Lower leg skin (tissue), 4 donors: ENCODE measurements at regions not wholly inside any gene's neighbourhood (a gene's known extent, or its start where the extent isn't known, plus 50 kb on each side); places are given as distances from the start of the nearest gene placed in this dataset.

Experiments used
- DNase-seq, 2 donors: peaks; one replicate each; pipeline ENCODE4 v3.0.0-alpha.2; 2019; ENCODE audit warnings: low spot score in 2 of 2
- H3K4me3 ChIP-seq: fragments of 200-600 bp; sonication (generic); 2 replicates; pipeline ENCODE4 v1.5.1; 2017; ENCODE audit warnings: mild to moderate bottlenecking, low read depth; ENCODE audit not compliant: poor library complexity, severe bottlenecking
- POLR2A ChIP-seq, 2 donors: fragments of 450-650 bp; IDR thresholded peaks; one replicate each; pipeline ENCODE4 v1.6.1; 2016 to 2017; ENCODE audit warnings: antibody characterized with exemption in 2 of 2, mild to moderate bottlenecking in 1 of 2, moderate library complexity in 1 of 2
- WGBS, 2 donors: methylation state at CpG; one replicate each; pipeline ENCODE4 v1.1.5; 2018; 5-methylcytosine and 5-hydroxymethylcytosine counted together
- intact Hi-C: fragments of 100-400 bp; cut with DNase I; formaldehyde crosslinking; loops from one replicate; pipeline ENCODE4 v1.15.0; 2023; ENCODE audit warnings: low total_unique reads
- TF ChIP-seq, protein P1 (sequence below), 3 donors: fragments of 450-650 bp; IDR thresholded peaks; one replicate each; pipeline ENCODE4 v1.5.1; 2016; ENCODE audit warnings: antibody characterized with exemption in 3 of 3, mild to moderate bottlenecking in 3 of 3, moderate library complexity in 2 of 3

DNA sequence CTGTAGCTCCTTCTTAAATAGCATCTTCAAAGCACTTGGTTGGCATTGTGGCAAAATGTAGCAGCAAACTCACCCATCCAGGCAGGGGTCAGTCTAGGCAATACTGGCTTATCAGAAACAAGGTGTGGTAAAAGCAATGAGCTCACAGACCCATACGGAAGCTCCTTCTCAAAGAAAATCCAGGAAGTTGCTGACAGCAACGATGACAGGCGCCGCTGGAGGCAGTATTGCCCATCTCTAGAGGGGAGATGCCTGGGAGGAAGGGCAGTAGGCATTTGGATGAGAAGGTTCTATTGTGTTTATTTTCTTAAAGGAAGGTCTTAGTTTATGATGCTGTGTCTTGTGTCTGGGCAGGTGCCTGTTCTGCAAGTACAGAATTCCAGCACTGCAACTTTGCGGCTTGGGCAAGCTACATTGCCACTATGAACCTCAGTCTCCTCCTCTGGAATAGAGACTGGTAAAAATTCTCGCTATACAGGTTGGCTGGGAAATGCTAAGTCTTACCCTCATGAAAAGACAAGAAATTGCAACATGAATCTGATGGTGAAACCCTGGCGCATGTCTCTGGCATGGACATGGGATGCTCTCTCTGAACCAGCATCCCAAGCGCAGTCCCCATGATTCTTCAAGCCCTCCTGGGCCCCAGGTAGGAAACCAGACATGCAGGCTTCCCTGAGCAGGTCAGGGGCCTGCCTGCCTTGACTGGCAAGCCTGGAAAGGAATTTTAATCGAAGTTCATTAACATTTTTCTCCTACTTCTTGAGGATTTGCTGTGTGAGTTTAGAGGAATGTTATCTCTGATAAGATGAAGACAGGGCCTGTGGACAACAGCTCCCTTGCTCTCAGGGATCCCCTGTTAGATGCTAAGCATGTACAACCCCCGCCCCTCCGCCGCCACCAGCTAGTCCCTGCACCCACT lies 156.0 kb downstream of the TFCP2L1 start:
- no peak overlapping the region for H3K4me3 ChIP-seq
- DNase-seq: no peak
- no peak for TF ChIP-seq POLR2A (IDR thresholded peaks at IDR 0.05)
- TF ChIP-seq, protein P1, sequence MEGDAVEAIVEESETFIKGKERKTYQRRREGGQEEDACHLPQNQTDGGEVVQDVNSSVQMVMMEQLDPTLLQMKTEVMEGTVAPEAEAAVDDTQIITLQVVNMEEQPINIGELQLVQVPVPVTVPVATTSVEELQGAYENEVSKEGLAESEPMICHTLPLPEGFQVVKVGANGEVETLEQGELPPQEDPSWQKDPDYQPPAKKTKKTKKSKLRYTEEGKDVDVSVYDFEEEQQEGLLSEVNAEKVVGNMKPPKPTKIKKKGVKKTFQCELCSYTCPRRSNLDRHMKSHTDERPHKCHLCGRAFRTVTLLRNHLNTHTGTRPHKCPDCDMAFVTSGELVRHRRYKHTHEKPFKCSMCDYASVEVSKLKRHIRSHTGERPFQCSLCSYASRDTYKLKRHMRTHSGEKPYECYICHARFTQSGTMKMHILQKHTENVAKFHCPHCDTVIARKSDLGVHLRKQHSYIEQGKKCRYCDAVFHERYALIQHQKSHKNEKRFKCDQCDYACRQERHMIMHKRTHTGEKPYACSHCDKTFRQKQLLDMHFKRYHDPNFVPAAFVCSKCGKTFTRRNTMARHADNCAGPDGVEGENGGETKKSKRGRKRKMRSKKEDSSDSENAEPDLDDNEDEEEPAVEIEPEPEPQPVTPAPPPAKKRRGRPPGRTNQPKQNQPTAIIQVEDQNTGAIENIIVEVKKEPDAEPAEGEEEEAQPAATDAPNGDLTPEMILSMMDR (IDR thresholded peaks at IDR 0.05): no peak
- WGBS, 2 donors: 61 to 64% methylated on average over 12 of the region's 12 CpGs
- intact Hi-C loops: no loop called here

DNA sequence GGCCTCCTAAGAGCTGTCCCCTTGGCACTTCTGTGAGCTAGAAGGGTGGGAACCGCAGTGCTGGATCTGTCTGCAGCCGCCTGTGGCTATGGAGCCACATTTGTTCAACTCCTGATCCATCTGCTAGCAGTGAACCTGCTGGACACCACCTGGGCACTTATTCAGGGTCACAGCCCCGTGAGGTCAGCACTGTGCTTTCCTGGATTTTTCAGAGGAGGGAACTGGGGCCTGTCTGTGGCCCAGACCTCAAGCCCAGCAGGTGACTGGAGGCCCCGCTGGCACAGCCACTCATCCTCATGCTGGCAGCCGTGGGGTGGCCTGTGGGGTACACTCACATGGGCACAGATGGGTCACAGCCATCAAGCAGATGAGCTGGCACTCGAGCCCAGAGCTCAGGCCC lies 155.3 kb downstream of the TFCP2L1 start:
- no peak overlapping the region for H3K4me3 ChIP-seq
- intact Hi-C loops: no loop called here
- DNase-seq: no peak
- TF ChIP-seq, protein P1 (IDR thresholded peaks at IDR 0.05): no peak
- no peak for TF ChIP-seq POLR2A (IDR thresholded peaks at IDR 0.05)
- 55 to 92% methylated on average over 4 to 6 of the region's 6 CpGs for WGBS, 2 donors

DNA sequence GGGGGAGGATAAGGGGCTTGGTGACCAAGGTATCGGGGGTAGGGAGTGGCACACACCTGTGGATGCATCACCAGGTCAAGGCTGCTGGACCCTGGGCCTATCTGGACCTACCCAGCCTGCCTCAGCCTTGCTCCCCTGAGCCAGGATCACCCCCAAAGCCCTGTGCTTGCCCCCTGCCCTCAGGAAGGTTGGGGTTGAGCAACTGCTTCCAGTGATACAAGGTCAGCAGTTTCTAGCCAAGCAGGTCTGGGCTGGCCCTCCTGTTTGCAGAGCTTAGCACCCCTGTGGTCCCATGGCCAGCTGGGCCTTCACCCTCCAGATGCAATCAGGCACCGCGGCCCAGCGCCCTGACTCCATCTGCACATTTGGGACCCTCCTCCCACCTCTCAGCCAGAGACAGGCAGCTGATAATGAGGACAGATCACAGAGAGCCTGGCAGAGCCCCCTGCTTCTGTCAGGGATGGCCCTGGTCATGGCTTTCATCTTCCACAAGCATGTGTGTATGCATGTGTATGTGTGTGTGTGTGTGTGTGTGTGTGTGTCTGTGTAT lies 154.6 kb downstream of the TFCP2L1 start:
- intact Hi-C loops: no loop called here
- no peak for DNase-seq
- WGBS, 2 donors: 91 to 100% methylated on average over 1 to 4 of the region's 4 CpGs
- H3K4me3 ChIP-seq: no peak overlapping the region
- no peak for TF ChIP-seq POLR2A (IDR thresholded peaks at IDR 0.05)
- TF ChIP-seq, protein P1 (IDR thresholded peaks at IDR 0.05): no peak

DNA sequence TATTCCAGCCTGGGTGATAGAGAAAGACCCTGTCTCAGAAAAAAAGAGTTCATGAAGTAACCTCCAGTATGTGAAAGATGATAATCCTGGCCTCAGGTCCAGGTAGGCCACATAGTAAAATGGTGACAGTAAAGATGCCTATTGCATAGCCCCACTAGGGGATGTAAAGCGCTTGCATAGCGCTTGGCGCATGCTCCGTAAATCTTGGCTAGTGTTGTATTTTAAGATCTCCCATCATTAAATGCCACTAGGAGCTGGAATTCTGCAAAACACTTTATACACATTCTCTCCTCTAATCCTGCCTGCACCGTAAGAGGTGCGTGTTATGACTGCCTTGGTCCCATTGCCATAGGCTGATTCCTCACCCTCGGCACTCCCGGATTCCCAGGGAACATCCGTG lies 153.6 kb downstream of the TFCP2L1 start:
- TF ChIP-seq, protein P1 (IDR thresholded peaks at IDR 0.05): no peak
- no peak for TF ChIP-seq POLR2A (IDR thresholded peaks at IDR 0.05)
- H3K4me3 ChIP-seq: no peak overlapping the region
- 81 to 82% methylated on average over 9 of the region's 9 CpGs for WGBS, 2 donors
- intact Hi-C loops: no loop called here
- DNase-seq: no peak

DNA sequence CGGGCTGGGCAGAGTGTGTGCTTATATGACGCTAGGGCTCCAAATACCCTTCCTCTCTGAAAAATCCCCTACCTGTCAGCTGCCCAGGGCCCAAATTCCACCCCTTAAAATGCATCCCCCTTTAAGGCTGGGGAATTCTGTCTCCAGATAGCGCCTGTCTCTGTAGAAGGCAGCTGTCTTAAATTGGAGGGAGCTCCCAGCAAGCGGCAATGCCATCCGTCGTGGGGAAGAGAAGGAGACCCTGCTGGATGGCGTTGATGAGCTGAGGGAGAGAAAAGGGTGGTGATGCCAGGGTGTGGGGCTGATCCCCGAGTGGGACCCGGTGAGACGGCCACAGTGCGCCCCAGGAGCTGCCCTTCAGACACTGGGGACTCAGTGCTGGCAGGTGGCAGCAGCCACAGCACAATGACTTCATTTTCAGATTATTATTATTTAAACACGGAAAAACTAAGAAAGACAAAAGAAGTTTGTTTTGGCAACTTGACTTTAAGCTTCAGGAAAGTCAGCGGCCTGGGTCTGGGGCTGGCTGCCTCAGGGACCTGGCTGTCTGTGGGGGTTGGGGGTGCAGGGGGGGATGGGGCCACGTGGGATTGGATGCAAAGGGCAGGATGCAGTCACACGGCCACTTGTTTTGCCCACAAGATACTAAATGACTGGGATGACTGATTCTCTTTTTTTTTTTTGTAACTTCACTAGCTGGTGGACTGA lies 152.8 kb downstream of the TFCP2L1 start:
- DNase-seq: no peak
- no peak overlapping the region for H3K4me3 ChIP-seq
- 68 to 74% methylated on average over 15 of the region's 15 CpGs for WGBS, 2 donors
- intact Hi-C loops: no loop called here
- no peak for TF ChIP-seq POLR2A (IDR thresholded peaks at IDR 0.05)
- TF ChIP-seq, protein P1 (IDR thresholded peaks at IDR 0.05): no peak
